Loucy (cell line): ENCODE measurements at regions not wholly inside any gene's neighbourhood (a gene's known extent, or its start where the extent isn't known, plus 50 kb on each side); places are given as distances from the start of the nearest gene placed in this dataset.

Experiments used
- H2AFZ ChIP-seq: fragments of 200-600 bp; sonication (generic); 2 replicates; pipeline ENCODE4 v1.6.0; 2016; ENCODE audit warnings: antibody characterized with exemption, mild to moderate bottlenecking, low read length, moderate library complexity
- H3F3A ChIP-seq: fragments of 200-600 bp; 2 replicates; pipeline ENCODE4 v1.6.0; 2016; ENCODE audit warnings: antibody characterized with exemption, low read depth, mild to moderate bottlenecking
- H3K27me3 ChIP-seq: fragments of 200-600 bp; sonication (generic); 2 replicates; pipeline ENCODE4 v1.6.1; 2014; ENCODE audit warnings: low read length, mild to moderate bottlenecking; ENCODE audit not compliant: insufficient read depth, poor library complexity, severe bottlenecking
- H3K36me3 ChIP-seq: fragments of 200-600 bp; sonication (generic); 2 replicates; pipeline ENCODE4 v1.6.1; 2016; ENCODE audit warnings: low read length; ENCODE audit not compliant: insufficient read depth
- H3K4me1 ChIP-seq: fragments of 200-600 bp; sonication (generic); 2 replicates; pipeline ENCODE4 v1.5.1; 2014; ENCODE audit warnings: low read length, mild to moderate bottlenecking; ENCODE audit not compliant: insufficient read depth, poor library complexity, severe bottlenecking
- H3K4me2 ChIP-seq: fragments of 200-600 bp; sonication (generic); 2 replicates; pipeline ENCODE4 v1.6.0; 2014; ENCODE audit warnings: antibody characterized with exemption, low read length, low read depth, mild to moderate bottlenecking; ENCODE audit not compliant: poor library complexity, severe bottlenecking
- H3K4me3 ChIP-seq: fragments of 200-600 bp; sonication (generic); 2 replicates; pipeline ENCODE4 v1.5.1; 2014; ENCODE audit warnings: low read length, mild to moderate bottlenecking, mixed read lengths; ENCODE audit not compliant: poor library complexity, severe bottlenecking
- H3K79me2 ChIP-seq: fragments of 200-600 bp; sonication (generic); 2 replicates; pipeline ENCODE4 v1.6.1; 2014; ENCODE audit warnings: low read length; ENCODE audit not compliant: insufficient read depth
- H3K9ac ChIP-seq: fragments of 200-600 bp; sonication (generic); 2 replicates; pipeline ENCODE4 v1.6.0; 2014; ENCODE audit warnings: mild to moderate bottlenecking, low read depth, low read length, moderate library complexity; ENCODE audit not compliant: poor library complexity, severe bottlenecking
- H3K9me2 ChIP-seq: fragments of 200-600 bp; sonication (generic); replicated peaks from 2 replicates; pipeline ENCODE4 v1.6.1; 2016; ENCODE audit warnings: low read depth, low read length, mixed read lengths
- H3K9me3 ChIP-seq: fragments of 200-600 bp; sonication (generic); 2 replicates; pipeline ENCODE4 v1.6.1; 2014; ENCODE audit warnings: mild to moderate bottlenecking, antibody characterized with exemption, low read length, low read depth; ENCODE audit not compliant: insufficient read depth
- H4K20me1 ChIP-seq: fragments of 200-600 bp; sonication (generic); 2 replicates; pipeline ENCODE4 v1.6.0; 2014; ENCODE audit warnings: antibody characterized with exemption, low read length, mild to moderate bottlenecking; ENCODE audit not compliant: insufficient read depth, poor library complexity, severe bottlenecking
- CTCF ChIP-seq: fragments of 200-600 bp; sonication (generic); conservative IDR thresholded peaks from 2 replicates; pipeline ENCODE4 v1.5.1; 2014; ENCODE audit warnings: mild to moderate bottlenecking, antibody characterized with exemption, low read length
- EZH2phosphoT487 ChIP-seq: fragments of 200-600 bp; IDR thresholded peaks from 2 replicates; pipeline ENCODE4 v1.6.1; 2018; ENCODE audit warnings: antibody characterized with exemption, mild to moderate bottlenecking, moderate library complexity, borderline replicate concordance

GRCh38 chr16:65909310-65910050 is 457.0 kb upstream of the CDH5 start:
- Histone ChIP-seq H3K4me2 (no peak overlapping the region), H2AFZ (no peak overlapping the region), H4K20me1 (no peaks in the 10 kb centered on the region), H3F3A (no peaks in the 10 kb centered on the region), H3K36me3 (no peaks in the 10 kb centered on the region), H3K27me3 (no peaks in the 10 kb centered on the region), H3K9me2 (no peaks in the 10 kb centered on the region), H3K4me3 (no peak overlapping the region), H3K79me2 (no peaks in the 10 kb centered on the region), H3K9me3 (no peaks in the 10 kb centered on the region; the same call in 1 of the 2 replicates), H3K4me1 (no peaks in the 10 kb centered on the region), H3K9ac (no peak overlapping the region)
- TF ChIP-seq CTCF (no peak), EZH2phosphoT487 (no peak)

- no peaks in the 10 kb centered on the region; the same call in 1 of the 2 replicates for H3K9me3 ChIP-seq
- no peaks in the 10 kb centered on the region for H3F3A ChIP-seq
- H3K9me2 ChIP-seq = no peaks in the 10 kb centered on the region
- H2AFZ ChIP-seq = no peak overlapping the region
- TF ChIP-seq CTCF = no peak
- no peak for TF ChIP-seq EZH2phosphoT487
- no peak overlapping the region for H3K9ac ChIP-seq
- H3K4me1 ChIP-seq = no peaks in the 10 kb centered on the region
- H4K20me1 ChIP-seq = no peaks in the 10 kb centered on the region
- no peak overlapping the region for H3K4me2 ChIP-seq
- no peaks in the 10 kb centered on the region for H3K79me2 ChIP-seq
- H3K27me3 ChIP-seq = no peaks in the 10 kb centered on the region
- no peak overlapping the region for H3K4me3 ChIP-seq
- no peaks in the 10 kb centered on the region for H3K36me3 ChIP-seq
Measured at GRCh38 chr16:65908568-65908967, 457.9 kb upstream of the CDH5 start.

GRCh38 chr16:65905331-65905730 is 461.2 kb upstream of the CDH5 start:
- H3K79me2 ChIP-seq = no peaks in the 10 kb centered on the region
- no peaks in the 10 kb centered on the region for H3F3A ChIP-seq
- no peaks in the 10 kb centered on the region for H4K20me1 ChIP-seq
- TF ChIP-seq EZH2phosphoT487 (no peak), CTCF (no peak)
- no peak overlapping the region for H3K4me3 ChIP-seq
- H3K36me3 ChIP-seq = no peaks in the 10 kb centered on the region
- no peak overlapping the region for H2AFZ ChIP-seq
- H3K9ac ChIP-seq = no peak overlapping the region
- H3K9me3 ChIP-seq = no peaks in the 10 kb centered on the region; the same call in 1 of the 2 replicates
- H3K4me2 ChIP-seq = no peak overlapping the region
- no peaks in the 10 kb centered on the region for H3K9me2 ChIP-seq
- H3K4me1 ChIP-seq = no peaks in the 10 kb centered on the region
- H3K27me3 ChIP-seq = no peaks in the 10 kb centered on the region
